KMS-11 (cell line): ENCODE measurements at regions not wholly inside any gene's neighbourhood (a gene's known extent, or its start where the extent isn't known, plus 50 kb on each side); places are given as distances from the start of the nearest gene placed in this dataset.

Experiments used
- H2AFZ ChIP-seq: fragments of 200-600 bp; sonication (generic); 2 replicates; pipeline ENCODE4 v1.6.1; 2016; ENCODE audit warnings: antibody characterized with exemption, mixed run types, low read depth
- H3K27ac ChIP-seq: fragments of 200-600 bp; sonication (generic); 2 replicates; pipeline ENCODE4 v1.6.1; 2016; ENCODE audit warnings: mild to moderate bottlenecking, mixed run types
- H3K27me3 ChIP-seq: fragments of 200-600 bp; sonication (generic); 2 replicates; pipeline ENCODE4 v1.6.1; 2017; ENCODE audit warnings: mild to moderate bottlenecking, low read depth, mixed run types, moderate library complexity; ENCODE audit not compliant: insufficient read depth
- H3K36me3 ChIP-seq: fragments of 200-600 bp; sonication (generic); 2 replicates; pipeline ENCODE4 v1.6.1; 2017; ENCODE audit warnings: mild to moderate bottlenecking, mixed run types; ENCODE audit not compliant: insufficient read depth
- H3K4me1 ChIP-seq: fragments of 200-600 bp; sonication (generic); 2 replicates; pipeline ENCODE4 v1.6.1; 2016; ENCODE audit warnings: mild to moderate bottlenecking, low read depth, mixed run types; ENCODE audit not compliant: poor library complexity, severe bottlenecking
- H3K4me2 ChIP-seq: fragments of 200-600 bp; sonication (generic); 2 replicates; pipeline ENCODE4 v1.7.0; 2016; ENCODE audit warnings: mild to moderate bottlenecking, mixed run types
- H3K4me3 ChIP-seq: fragments of 200-600 bp; sonication (generic); IDR thresholded peaks from 2 replicates; pipeline ENCODE4 v1.6.1; 2017; ENCODE audit warnings: low read depth, low read length, mixed read lengths; ENCODE audit not compliant: insufficient read depth
- H3K79me2 ChIP-seq: fragments of 200-600 bp; sonication (generic); 2 replicates; pipeline ENCODE4 v1.6.1; 2016; ENCODE audit warnings: low read depth, mixed run types; ENCODE audit not compliant: insufficient read depth
- H3K9ac ChIP-seq: fragments of 200-600 bp; sonication (generic); 2 replicates; pipeline ENCODE4 v1.6.1; 2016; ENCODE audit warnings: mild to moderate bottlenecking, mixed run types
- H4K20me1 ChIP-seq: fragments of 200-600 bp; sonication (generic); 2 replicates; pipeline ENCODE4 v1.6.1; 2016; ENCODE audit warnings: mild to moderate bottlenecking, mixed run types; ENCODE audit not compliant: insufficient read depth
- CTCF ChIP-seq: fragments of 200-600 bp; sonication (generic); conservative IDR thresholded peaks from 2 replicates; pipeline ENCODE4 v1.6.1; 2017; ENCODE audit warnings: low read depth, mild to moderate bottlenecking, antibody characterized with exemption, low read length, moderate library complexity, mixed read lengths

GRCh38 chr6:140176306-140176705, 801.9 kb upstream of the CITED2 start:
- Histone ChIP-seq H3K4me1 (no peaks in the 10 kb centered on the region), H3K4me2 (no peak overlapping the region), H3K27me3 (no peaks in the 10 kb centered on the region), H2AFZ (no peak overlapping the region), H3K79me2 (no peaks in the 10 kb centered on the region), H3K4me3 (no peak overlapping the region), H4K20me1 (no peaks in the 10 kb centered on the region), H3K36me3 (no peaks in the 10 kb centered on the region), H3K27ac (no peak overlapping the region), H3K9ac (no peak overlapping the region)
- no peak for TF ChIP-seq CTCF

GRCh38 chr6:140175486-140175885, 801.0 kb upstream of the CITED2 start:
- no peak for TF ChIP-seq CTCF
- Histone ChIP-seq H3K36me3 (no peaks in the 10 kb centered on the region), H3K9ac (no peak overlapping the region), H3K4me3 (no peak overlapping the region), H3K27me3 (no peaks in the 10 kb centered on the region), H3K4me2 (no peak overlapping the region), H3K27ac (no peak overlapping the region), H2AFZ (no peak overlapping the region), H4K20me1 (no peaks in the 10 kb centered on the region), H3K79me2 (no peaks in the 10 kb centered on the region), H3K4me1 (no peaks in the 10 kb centered on the region)

- Histone ChIP-seq H3K4me2 (no peak overlapping the region), H3K9ac (no peak overlapping the region), H3K36me3 (no peaks in the 10 kb centered on the region), H3K27me3 (no peaks in the 10 kb centered on the region), H3K79me2 (no peaks in the 10 kb centered on the region), H3K27ac (no peak overlapping the region), H3K4me1 (no peaks in the 10 kb centered on the region), H2AFZ (no peak overlapping the region), H4K20me1 (no peaks in the 10 kb centered on the region), H3K4me3 (no peak overlapping the region)
- TF ChIP-seq CTCF: no peak
Observed at GRCh38 chr6:140174524-140174923, 800.1 kb upstream of the CITED2 start.

GRCh38 chr6:140168365-140168764, 793.9 kb upstream of the CITED2 start:
- no peaks in the 10 kb centered on the region for H3K79me2 ChIP-seq
- H4K20me1 ChIP-seq: no peaks in the 10 kb centered on the region
- no peak for TF ChIP-seq CTCF
- no peak overlapping the region for H3K4me3 ChIP-seq
- no peak overlapping the region for H3K4me2 ChIP-seq
- H3K9ac ChIP-seq: no peak overlapping the region
- no peak overlapping the region for H3K27ac ChIP-seq
- no peak overlapping the region for H2AFZ ChIP-seq
- no peaks in the 10 kb centered on the region for H3K27me3 ChIP-seq
- H3K36me3 ChIP-seq: no peaks in the 10 kb centered on the region
- no peaks in the 10 kb centered on the region for H3K4me1 ChIP-seq

GRCh38 chr6:140160909-140161308, 786.5 kb upstream of the CITED2 start:
- Histone ChIP-seq H2AFZ (no peak overlapping the region), H3K36me3 (no peaks in the 10 kb centered on the region), H3K9ac (no peak overlapping the region), H4K20me1 (no peaks in the 10 kb centered on the region), H3K27me3 (no peaks in the 10 kb centered on the region), H3K79me2 (no peaks in the 10 kb centered on the region), H3K4me3 (no peak overlapping the region), H3K4me1 (no peaks in the 10 kb centered on the region), H3K4me2 (no peak overlapping the region), H3K27ac (no peak overlapping the region)
- no peak for TF ChIP-seq CTCF
